SK-N-SH treated with all-trans-retinoic acid at 6 μM for 48 hours (cell line): ENCODE measurements at regions not wholly inside any gene's neighbourhood (a gene's known extent, or its start where the extent isn't known, plus 50 kb on each side); places are given as distances from the start of the nearest gene placed in this dataset.

Experiments used
- ARNTL ChIP-seq: fragments of 450-650 bp; formaldehyde crosslinking; IDR thresholded peaks from 2 replicates; pipeline ENCODE4 v1.5.0; 2020; ENCODE audit warnings: low read depth, mild to moderate bottlenecking, moderate library complexity, borderline replicate concordance
- BACH2 ChIP-seq: fragments of 250-450 bp; sonication (Bioruptor Pico); IDR thresholded peaks from 2 replicates; pipeline ENCODE4 v1.9.0; 2021; ENCODE audit warnings: mild to moderate bottlenecking, borderline replicate concordance
- GLIS3 ChIP-seq: fragments of 250-450 bp; sonication (Bioruptor Pico); IDR thresholded peaks from 2 replicates; pipeline ENCODE4 v1.5.0; 2020; ENCODE audit warnings: mild to moderate bottlenecking, moderate library complexity
- OSR1 ChIP-seq: fragments of 250-450 bp; sonication (Bioruptor Pico); IDR thresholded peaks from 2 replicates; pipeline ENCODE4 v1.8.0; 2022; ENCODE audit warnings: moderate library complexity, mild to moderate bottlenecking, inconsistent platforms
- RARB ChIP-seq: fragments of 250-450 bp; sonication (Bioruptor Pico); IDR thresholded peaks from 2 replicates; pipeline ENCODE4 v1.8.0; 2021; ENCODE audit warnings: mild to moderate bottlenecking, moderate library complexity
- TCF4 ChIP-seq: fragments of 250-450 bp; sonication (Bioruptor Pico); IDR thresholded peaks from 2 replicates; pipeline ENCODE4 v1.8.0; 2021; ENCODE audit warnings: mild to moderate bottlenecking, moderate library complexity, borderline replicate concordance
- TOX ChIP-seq: fragments of 250-450 bp; sonication (Bioruptor Pico); IDR thresholded peaks from 2 replicates; pipeline ENCODE4 v1.8.0; 2021; ENCODE audit warnings: mild to moderate bottlenecking, moderate library complexity, borderline replicate concordance
- ZFP3 ChIP-seq: fragments of 250-450 bp; sonication (Bioruptor Pico); IDR thresholded peaks from 2 replicates; pipeline ENCODE4 v1.5.0; 2020; ENCODE audit warnings: mild to moderate bottlenecking, moderate library complexity
- ZNF70 ChIP-seq: fragments of 450-650 bp; formaldehyde crosslinking; IDR thresholded peaks from 2 replicates; pipeline ENCODE4 v1.5.0; 2020; ENCODE audit warnings: mild to moderate bottlenecking, moderate library complexity
- TF ChIP-seq, protein P1 (sequence below): fragments of 250-450 bp; sonication (Bioruptor Pico); IDR thresholded peaks from 2 replicates; pipeline ENCODE4 v1.8.0; 2020; ENCODE audit warnings: mild to moderate bottlenecking, moderate library complexity, borderline replicate concordance

DNA sequence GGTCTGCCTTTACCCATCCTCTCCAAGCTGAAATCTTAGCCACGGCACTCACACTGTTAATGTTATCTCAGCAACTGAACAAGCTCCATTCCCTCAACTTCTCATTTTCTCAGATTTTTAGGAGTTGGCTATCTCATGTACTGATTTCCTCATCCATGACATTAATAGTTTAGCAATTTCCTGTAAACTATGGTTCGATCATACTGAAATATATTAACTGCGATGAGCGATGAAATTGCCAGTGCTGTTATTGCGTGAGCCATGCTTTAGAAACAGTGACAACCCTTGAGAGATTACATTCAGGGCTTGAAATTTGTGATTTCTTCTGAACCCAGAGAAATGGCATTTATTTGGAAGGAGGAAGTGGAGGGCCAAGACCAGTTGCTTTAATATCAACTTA, 223.7 kb downstream of the GPAT3 start:
- no peak for TF ChIP-seq OSR1 (CRISPR knock-in tag)
- no peak for TF ChIP-seq ARNTL
- TF ChIP-seq GLIS3 (CRISPR knock-in tag): no peak
- TF ChIP-seq ZFP3 (CRISPR knock-in tag): no peak
- no peak for TF ChIP-seq TOX (CRISPR knock-in tag)
- no peak for TF ChIP-seq ZNF70 (CRISPR knock-in tag)
- no peak for TF ChIP-seq BACH2 (CRISPR knock-in tag)
- TF ChIP-seq, protein P1, sequence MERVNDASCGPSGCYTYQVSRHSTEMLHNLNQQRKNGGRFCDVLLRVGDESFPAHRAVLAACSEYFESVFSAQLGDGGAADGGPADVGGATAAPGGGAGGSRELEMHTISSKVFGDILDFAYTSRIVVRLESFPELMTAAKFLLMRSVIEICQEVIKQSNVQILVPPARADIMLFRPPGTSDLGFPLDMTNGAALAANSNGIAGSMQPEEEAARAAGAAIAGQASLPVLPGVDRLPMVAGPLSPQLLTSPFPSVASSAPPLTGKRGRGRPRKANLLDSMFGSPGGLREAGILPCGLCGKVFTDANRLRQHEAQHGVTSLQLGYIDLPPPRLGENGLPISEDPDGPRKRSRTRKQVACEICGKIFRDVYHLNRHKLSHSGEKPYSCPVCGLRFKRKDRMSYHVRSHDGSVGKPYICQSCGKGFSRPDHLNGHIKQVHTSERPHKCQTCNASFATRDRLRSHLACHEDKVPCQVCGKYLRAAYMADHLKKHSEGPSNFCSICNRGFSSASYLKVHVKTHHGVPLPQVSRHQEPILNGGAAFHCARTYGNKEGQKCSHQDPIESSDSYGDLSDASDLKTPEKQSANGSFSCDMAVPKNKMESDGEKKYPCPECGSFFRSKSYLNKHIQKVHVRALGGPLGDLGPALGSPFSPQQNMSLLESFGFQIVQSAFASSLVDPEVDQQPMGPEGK (CRISPR knock-in tag): no peak
- no peak for TF ChIP-seq RARB
- no peak for TF ChIP-seq TCF4 (CRISPR knock-in tag)
